SKM-1 treated with dmso at 0.1 percent for 144 hours (cell line): ENCODE measurements at regions not wholly inside any gene's neighbourhood (a gene's known extent, or its start where the extent isn't known, plus 50 kb on each side); places are given as distances from the start of the nearest gene placed in this dataset.
"Not testable (repeated sequence)": the region's sequence is repeated elsewhere in the genome, so short reads cannot be mapped to it uniquely, and the experiment has no call there.

Experiments
- DNase-seq: peaks from one replicate; lab custom pipeline; 2025; ENCODE audit not compliant: unreplicated experiment; lab: John Stamatoyannopoulos, UW

- no peak for DNase-seq
Measured at GRCh38 chr2:136715146-136715545, 50.2 kb upstream of the THSD7B start.

GRCh38 chr2:136714452-136714951 is 50.8 kb upstream of the THSD7B start:
- DNase-seq, result no peak

- no peak for DNase-seq
Measured at GRCh38 chr2:136713739-136714138, 51.6 kb upstream of the THSD7B start.

- no peak for DNase-seq
Measured at GRCh38 chr2:136705336-136705735, 60.0 kb upstream of the THSD7B start.

- no peak for DNase-seq
Measured at GRCh38 chr2:136703214-136703613, 62.1 kb upstream of the THSD7B start.

GRCh38 chr2:136696438-136696837 is 68.9 kb upstream of the THSD7B start:
- DNase-seq, result no peak

GRCh38 chr2:136693966-136694365 is 71.4 kb upstream of the THSD7B start:
- no peak for DNase-seq

- DNase-seq, result not testable (repeated sequence)
Measured at GRCh38 chr2:136680079-136680478, 85.3 kb upstream of the THSD7B start.

GRCh38 chr2:136665736-136666135 is 99.6 kb upstream of the THSD7B start:
- no peak for DNase-seq

GRCh38 chr2:136664713-136665405 is 100.5 kb upstream of the THSD7B start:
- no peak for DNase-seq

GRCh38 chr2:136658201-136658600 is 107.1 kb upstream of the THSD7B start:
- DNase-seq, result no peak

GRCh38 chr2:136653861-136654260 is 111.5 kb upstream of the THSD7B start:
- DNase-seq, result no peak

GRCh38 chr2:136651456-136652010 is 113.8 kb upstream of the THSD7B start:
- DNase-seq, result no peak

- DNase-seq, result no peak
Measured at GRCh38 chr2:136647039-136647438, 118.3 kb upstream of the THSD7B start.

- DNase-seq, result no peak
Measured at GRCh38 chr2:136645236-136645828, 120.0 kb upstream of the THSD7B start.

- DNase-seq, result no peak
Measured at GRCh38 chr2:136639651-136640050, 125.7 kb upstream of the THSD7B start.

- no peak for DNase-seq
Measured at GRCh38 chr2:136638193-136638592, 127.2 kb upstream of the THSD7B start.

GRCh38 chr2:136637402-136637801 is 127.9 kb upstream of the THSD7B start:
- DNase-seq, result no peak

GRCh38 chr2:136628490-136628889 is 136.9 kb upstream of the THSD7B start:
- no peak for DNase-seq

- DNase-seq, result no peak
Measured at GRCh38 chr2:136613096-136613495, 152.2 kb upstream of the THSD7B start.

- DNase-seq, result no peak
Measured at GRCh38 chr2:136612079-136612478, 153.3 kb upstream of the THSD7B start.

GRCh38 chr2:136611451-136611850 is 153.9 kb upstream of the THSD7B start:
- no peak for DNase-seq
